22Rv1 (cell line): ENCODE measurements at regions not wholly inside any gene's neighbourhood (a gene's known extent, or its start where the extent isn't known, plus 50 kb on each side); places are given as distances from the start of the nearest gene placed in this dataset.

Experiments used
- H3K27ac ChIP-seq: fragments of 450-650 bp; 2 replicates; pipeline ENCODE4 v1.5.1; 2017
- CTCF ChIP-seq: fragments of 450-650 bp; IDR thresholded peaks from 2 replicates; pipeline ENCODE4 v1.5.1; 2017; ENCODE audit warnings: mild to moderate bottlenecking
- ZFX ChIP-seq: fragments of 450-650 bp; IDR thresholded peaks from 2 replicates; pipeline ENCODE4 v1.6.1; 2017; ENCODE audit warnings: antibody characterized with exemption, borderline replicate concordance

- H3K27ac ChIP-seq, result no peak overlapping the region
- TF ChIP-seq CTCF (no peak), ZFX (no peak)
These were observed 97.6 kb upstream of the ZNF366 start for GRCh38 chr5:72604798-72605154.

GRCh38 chr5:72604111-72604797 lies 97.0 kb upstream of the ZNF366 start:
- TF ChIP-seq CTCF (no peak), ZFX (no peak)

GRCh38 chr5:72602696-72603685 lies 95.8 kb upstream of the ZNF366 start:
- no peak overlapping the region for H3K27ac ChIP-seq
- TF ChIP-seq CTCF, result no peak
- no peak for TF ChIP-seq ZFX

More at GRCh38 chr5:72604111-72604797, 97.0 kb upstream of the ZNF366 start:
- H3K27ac ChIP-seq, result no peak overlapping the region

GRCh38 chr5:72601861-72602260 lies 94.7 kb upstream of the ZNF366 start:
- H3K27ac ChIP-seq, result no peak overlapping the region
- TF ChIP-seq CTCF (no peak), ZFX (no peak)

- TF ChIP-seq ZFX, result no peak
- no peak for TF ChIP-seq CTCF
- H3K27ac ChIP-seq, result no peak overlapping the region
These were observed 93.3 kb upstream of the ZNF366 start for GRCh38 chr5:72600391-72600981.

- H3K27ac ChIP-seq, result no peak overlapping the region
- no peak for TF ChIP-seq CTCF
- TF ChIP-seq ZFX, result no peak
These were observed 92.5 kb upstream of the ZNF366 start for GRCh38 chr5:72599519-72600370.
